ENCODE measurements at regions not wholly inside any gene's neighbourhood (a gene's known extent, or its start where the extent isn't known, plus 50 kb on each side); places are given as distances from the start of the nearest gene placed in this dataset.

DNA sequence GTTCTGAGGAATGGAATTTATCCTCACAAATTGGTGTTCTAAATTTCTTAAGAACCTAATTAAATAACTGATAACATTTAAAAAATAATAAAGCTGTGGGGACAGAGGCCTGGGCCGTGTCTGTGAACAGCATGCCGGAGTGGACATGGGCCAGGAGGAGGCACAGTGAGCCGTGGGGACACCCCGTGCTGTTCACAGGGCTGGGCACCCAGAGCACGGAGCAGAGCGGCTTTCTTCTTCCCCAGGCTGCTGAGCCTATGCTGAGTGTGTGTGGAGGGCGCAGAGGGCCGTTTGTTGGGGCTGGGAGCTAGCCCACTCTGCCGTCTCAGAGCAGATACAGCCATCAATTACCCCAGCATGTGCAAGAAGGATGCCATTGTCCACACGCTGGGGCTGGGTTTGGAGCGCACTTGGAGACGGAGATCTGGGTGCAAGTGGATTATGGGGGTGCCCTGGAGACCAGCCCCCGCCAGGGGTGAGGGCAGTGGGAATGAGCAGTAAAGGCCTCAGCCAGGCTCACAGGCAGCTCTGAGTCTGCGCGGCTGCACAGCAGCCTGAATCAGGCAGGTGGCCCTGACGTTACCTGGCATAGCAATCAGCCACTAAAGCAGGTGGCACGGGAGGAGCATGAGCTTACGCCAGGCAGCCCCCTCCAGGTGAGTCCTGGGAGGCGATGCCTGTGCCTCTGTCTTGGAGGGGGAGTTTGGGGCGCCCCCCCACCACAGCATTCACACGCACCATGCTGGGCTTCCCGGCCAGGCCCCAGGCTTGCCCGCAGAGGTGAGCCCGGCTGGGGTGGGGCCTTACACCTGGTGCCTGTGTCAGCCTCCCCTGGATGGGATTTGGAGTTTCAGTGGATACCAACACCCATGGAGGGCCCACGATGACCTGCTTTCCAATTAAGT is 52.1 kb upstream of the SLC66A3 start:
- H3K4me3 ChIP-seq, result peak overlapping the region in 1 of 8 donors; percentile 21
- TF ChIP-seq POLR2AphosphoS5 (IDR thresholded peaks at IDR 0.05) (no peak), POLR2A (IDR thresholded peaks at IDR 0.05) (no peak)
- TF ChIP-seq, protein P1, sequence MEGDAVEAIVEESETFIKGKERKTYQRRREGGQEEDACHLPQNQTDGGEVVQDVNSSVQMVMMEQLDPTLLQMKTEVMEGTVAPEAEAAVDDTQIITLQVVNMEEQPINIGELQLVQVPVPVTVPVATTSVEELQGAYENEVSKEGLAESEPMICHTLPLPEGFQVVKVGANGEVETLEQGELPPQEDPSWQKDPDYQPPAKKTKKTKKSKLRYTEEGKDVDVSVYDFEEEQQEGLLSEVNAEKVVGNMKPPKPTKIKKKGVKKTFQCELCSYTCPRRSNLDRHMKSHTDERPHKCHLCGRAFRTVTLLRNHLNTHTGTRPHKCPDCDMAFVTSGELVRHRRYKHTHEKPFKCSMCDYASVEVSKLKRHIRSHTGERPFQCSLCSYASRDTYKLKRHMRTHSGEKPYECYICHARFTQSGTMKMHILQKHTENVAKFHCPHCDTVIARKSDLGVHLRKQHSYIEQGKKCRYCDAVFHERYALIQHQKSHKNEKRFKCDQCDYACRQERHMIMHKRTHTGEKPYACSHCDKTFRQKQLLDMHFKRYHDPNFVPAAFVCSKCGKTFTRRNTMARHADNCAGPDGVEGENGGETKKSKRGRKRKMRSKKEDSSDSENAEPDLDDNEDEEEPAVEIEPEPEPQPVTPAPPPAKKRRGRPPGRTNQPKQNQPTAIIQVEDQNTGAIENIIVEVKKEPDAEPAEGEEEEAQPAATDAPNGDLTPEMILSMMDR (IDR thresholded peaks at IDR 0.05 in 8 of 11, conservative IDR thresholded peaks at IDR 0.05 in 3 of 11), result no peak
- intact Hi-C loops (cut with DNase I; ENCODE audit: low total_unique reads), result no loop called here
- no peak for DNase-seq
- peaks cover 0 to 12% (median 0%) of the 10 kb centered on the region in 7 donors for H3K27me3 ChIP-seq (replicated peaks in 1 of 7)
- H3K9me3 ChIP-seq, result no peaks in the 10 kb centered on the region
- H3K27ac ChIP-seq, result peak overlapping the region in 4 of 8 donors; percentile 41 to 80 (median 54)
- H3K4me1 ChIP-seq, result peaks cover 0 to 13% (median 0%) of the 10 kb centered on the region in 6 donors
- WGBS, 5 donors, result 81 to 92% (median 85%) methylated on average over 18 to 25 of the region's 25 CpGs
- no peaks in the 10 kb centered on the region for H3K36me3 ChIP-seq

GRCh38 chr2:11103984-11104793 is 51.1 kb upstream of the SLC66A3 start:
- H3K27me3 ChIP-seq (replicated peaks in 1 of 7), result peaks cover 0 to 12% (median 0%) of the 10 kb centered on the region in 7 donors
- 71 to 86% (median 81%) methylated on average over 18 of the region's 18 CpGs for WGBS, 5 donors
- intact Hi-C loops (cut with DNase I; ENCODE audit: low total_unique reads), result no loop called here
- TF ChIP-seq POLR2A (IDR thresholded peaks at IDR 0.05) (no peak), POLR2AphosphoS5 (IDR thresholded peaks at IDR 0.05) (no peak)
- TF ChIP-seq, protein P1 (IDR thresholded peaks at IDR 0.05 in 8 of 11, conservative IDR thresholded peaks at IDR 0.05 in 3 of 11), result no peak
- H3K36me3 ChIP-seq, result no peaks in the 10 kb centered on the region
- DNase-seq, result no peak
- peaks cover 0 to 13% (median 0%) of the 10 kb centered on the region in 6 donors for H3K4me1 ChIP-seq
- H3K9me3 ChIP-seq, result no peaks in the 10 kb centered on the region
- peak overlapping the region in 1 of 8 donors; percentile 21 for H3K4me3 ChIP-seq
- peak overlapping the region in 3 of 8 donors; percentile 52 to 80 (median 59) for H3K27ac ChIP-seq

GRCh38 chr2:11104794-11105660 is 50.2 kb upstream of the SLC66A3 start:
- no peak for DNase-seq
- Histone ChIP-seq H3K36me3 (no peaks in the 10 kb centered on the region), H3K4me3 (no peak overlapping the region), H3K27ac (peak overlapping the region in 3 of 8 donors; percentile 49 to 80 (median 52)), H3K9me3 (no peaks in the 10 kb centered on the region), H3K27me3 (replicated peaks in 1 of 7) (peaks cover 0 to 12% (median 0%) of the 10 kb centered on the region in 7 donors), H3K4me1 (peaks cover 0 to 13% (median 0%) of the 10 kb centered on the region in 6 donors)
- 86 to 91% (median 87%) methylated on average over 30 to 34 of the region's 34 CpGs for WGBS, 5 donors
- TF ChIP-seq, protein P1 (IDR thresholded peaks at IDR 0.05 in 8 of 11, conservative IDR thresholded peaks at IDR 0.05 in 3 of 11), result no peak
- TF ChIP-seq POLR2A (IDR thresholded peaks at IDR 0.05) (no peak), POLR2AphosphoS5 (IDR thresholded peaks at IDR 0.05) (no peak)
- intact Hi-C loops (cut with DNase I; ENCODE audit: low total_unique reads), result no loop called here
